ENCODE measurements at regions not wholly inside any gene's neighbourhood (a gene's known extent, or its start where the extent isn't known, plus 50 kb on each side); places are given as distances from the start of the nearest gene placed in this dataset.

DNA sequence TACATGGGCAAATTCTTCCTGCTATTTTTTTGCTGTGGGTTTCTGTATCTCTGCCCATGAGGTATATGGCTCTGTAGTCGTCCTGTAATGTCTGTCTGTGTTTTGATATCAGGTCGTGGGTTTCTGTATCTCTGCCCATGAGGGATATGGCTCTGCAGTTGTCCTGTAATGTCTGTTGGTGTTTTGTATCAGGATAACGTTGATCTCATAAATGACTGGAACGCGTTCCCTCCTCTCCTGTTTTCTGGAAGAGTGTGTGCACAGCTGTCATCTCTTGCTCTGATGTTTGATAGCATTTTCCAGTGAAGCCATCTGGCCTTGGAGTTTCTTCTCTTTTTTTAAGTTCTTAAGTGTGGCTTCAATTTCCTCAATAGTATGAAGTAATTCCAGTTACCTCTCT lies 57.2 kb downstream of the SOX1 start:
- DNase-seq: no peak

DNA sequence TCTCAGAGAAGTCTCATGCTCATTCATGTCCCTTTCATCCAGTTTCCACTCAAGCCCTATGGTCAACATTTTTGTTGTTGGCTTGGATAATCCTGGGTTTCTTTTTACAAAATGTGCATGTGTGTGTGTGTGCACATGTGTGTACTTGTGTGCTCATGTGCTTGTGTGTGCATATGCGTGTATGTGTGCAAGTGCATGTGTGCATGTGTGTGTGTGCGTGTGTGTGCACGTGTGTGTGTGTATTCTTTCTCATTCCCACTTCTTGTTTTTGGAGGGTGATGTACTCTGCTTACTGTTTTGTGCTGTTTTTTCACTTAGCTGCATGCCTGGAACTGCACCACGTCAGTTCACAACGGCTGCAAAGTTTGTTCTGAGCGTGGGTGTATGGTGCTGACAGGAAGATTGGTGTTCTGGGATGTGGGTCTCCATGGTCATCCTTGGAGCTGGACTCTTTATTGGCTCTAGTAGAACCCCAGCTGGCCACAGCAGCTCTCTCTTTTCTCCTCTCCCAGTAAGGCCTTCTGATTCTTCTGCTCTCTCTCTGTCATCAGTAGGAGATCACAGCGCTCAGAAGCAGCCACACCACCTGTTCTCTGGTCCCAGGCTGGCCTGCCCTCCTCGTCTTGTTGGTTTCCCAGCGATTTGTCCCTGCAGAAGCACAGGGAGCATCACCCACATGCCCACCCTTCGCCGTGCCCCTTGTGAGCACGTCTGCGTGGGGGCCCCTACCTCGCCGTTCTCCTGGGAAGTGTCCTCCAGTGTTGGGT lies 60.8 kb downstream of the SOX1 start:
- no peak for DNase-seq

DNA sequence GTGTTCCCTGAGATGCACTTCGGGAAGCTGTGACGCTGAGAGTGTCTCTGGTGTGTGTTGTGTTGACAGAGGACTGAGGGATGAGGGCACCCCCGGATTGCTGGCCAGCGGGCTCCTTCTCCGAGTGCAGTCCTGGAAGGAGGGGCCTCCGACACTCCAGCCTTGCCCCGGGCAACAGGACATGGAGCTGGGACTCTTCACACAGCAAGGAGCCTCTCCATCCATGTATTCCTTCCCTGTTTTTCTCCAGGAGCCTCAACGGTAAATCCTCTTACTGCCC lies 61.3 kb downstream of the SOX1 start:
- no peak for DNase-seq

DNA sequence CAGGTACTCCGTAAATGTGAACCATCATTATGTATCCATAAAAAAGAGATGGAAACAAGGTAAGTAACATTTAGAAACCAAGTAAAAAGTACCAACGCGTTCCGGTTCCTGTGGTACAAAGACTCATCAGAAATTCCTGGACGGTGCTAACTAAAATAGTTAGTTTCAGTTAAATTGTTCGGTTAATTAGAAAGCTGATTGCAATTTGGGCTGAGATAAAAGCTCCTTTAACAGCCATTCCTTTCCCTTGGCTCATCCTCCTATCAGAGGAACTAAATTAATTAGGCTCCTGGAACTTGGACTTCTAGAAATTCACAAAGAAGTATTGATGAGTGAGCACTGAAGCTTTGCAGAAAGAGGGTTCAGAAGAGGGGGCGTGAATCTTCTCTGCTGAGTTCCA lies 63.5 kb downstream of the SOX1 start:
- no peak for DNase-seq

DNA sequence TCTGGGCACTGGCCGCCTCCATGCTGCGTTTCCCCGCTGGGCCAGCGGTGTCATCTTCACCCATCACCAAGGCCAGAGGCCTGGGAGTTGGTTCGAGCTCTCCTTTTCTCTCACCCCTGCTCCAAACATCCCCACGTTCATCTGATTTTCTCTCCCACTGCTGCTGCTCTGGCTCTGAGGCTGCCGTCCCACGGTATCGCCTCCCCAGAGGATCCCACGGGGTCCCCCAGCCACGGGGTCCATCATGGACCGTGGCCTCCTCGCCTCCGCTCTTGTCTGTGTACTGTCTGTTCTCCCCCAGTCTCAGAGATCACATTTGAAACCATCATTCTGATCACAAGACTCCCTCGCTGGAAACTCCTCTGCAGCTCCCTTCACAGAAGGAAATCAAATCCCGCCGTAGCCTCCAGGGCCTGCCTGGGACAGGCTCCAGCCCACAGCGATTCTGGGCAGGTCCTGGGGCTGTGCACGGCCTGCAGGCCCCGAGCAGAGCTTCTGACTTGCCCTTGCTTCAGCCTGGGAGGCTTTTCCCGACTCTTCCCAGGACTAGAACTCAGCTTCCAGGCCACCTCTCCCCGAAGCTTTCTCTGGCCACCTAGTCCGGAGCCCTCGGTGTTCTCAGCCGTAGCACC lies 64.2 kb downstream of the SOX1 start:
- DNase-seq: no peak

DNA sequence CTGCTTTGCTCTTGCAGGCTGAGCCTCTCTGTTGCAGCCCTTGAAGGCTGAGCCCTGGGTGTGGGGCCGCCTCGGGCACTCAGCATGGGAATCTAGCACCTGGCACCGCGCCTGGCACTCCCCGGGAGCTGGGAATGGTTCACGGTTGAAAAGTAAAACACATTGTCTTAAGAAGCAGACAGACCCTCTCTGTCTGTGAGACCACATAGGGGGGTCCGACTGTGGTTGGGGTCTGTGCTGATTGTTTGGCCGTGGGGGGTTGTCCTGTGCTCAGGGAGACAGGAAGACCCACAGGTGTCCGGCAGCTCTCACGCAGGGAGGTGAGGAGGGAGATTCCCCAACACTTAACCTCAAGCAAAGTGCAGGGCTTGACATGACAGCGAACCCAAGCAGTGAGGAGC lies 64.8 kb downstream of the SOX1 start:
- no peak for DNase-seq

DNA sequence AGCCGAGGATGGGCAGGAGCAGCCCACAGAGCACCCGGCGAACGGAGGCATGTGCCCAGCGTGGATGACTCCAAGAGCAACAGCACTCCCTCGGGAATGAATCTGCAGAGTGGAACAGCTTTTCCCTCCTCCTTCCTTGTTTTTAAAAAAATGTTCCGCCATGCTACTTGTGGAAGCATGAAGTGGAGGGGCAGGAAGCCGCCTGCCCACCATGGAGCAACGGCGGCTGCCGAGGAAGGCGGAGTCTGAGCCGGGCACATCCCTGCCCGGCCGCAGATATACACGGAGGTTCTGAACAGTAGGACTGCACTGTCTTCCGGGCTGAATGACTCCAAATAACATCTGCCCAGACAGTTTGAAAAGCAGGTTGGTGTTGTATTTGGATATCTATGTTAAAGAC lies 65.2 kb downstream of the SOX1 start:
- DNase-seq: no peak

DNA sequence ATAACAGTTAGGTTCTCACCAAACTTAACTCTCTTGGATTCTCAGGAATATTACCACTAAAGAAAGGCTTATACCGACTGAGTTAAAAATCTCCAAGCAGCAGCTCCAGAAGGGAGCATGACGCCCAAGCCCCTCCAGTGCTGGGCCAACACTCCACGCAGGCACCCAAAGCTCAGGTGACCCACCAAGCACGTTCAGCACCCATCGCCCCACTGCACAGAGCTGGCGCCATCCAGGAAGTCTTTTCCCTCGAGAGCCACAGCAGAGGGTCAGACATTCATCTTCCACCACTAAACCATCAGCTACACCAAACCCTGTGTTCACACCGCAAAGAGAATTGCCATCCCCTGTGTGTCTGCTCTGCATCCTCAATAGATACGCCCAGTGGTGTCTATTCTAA lies 65.7 kb downstream of the SOX1 start:
- no peak for DNase-seq

DNA sequence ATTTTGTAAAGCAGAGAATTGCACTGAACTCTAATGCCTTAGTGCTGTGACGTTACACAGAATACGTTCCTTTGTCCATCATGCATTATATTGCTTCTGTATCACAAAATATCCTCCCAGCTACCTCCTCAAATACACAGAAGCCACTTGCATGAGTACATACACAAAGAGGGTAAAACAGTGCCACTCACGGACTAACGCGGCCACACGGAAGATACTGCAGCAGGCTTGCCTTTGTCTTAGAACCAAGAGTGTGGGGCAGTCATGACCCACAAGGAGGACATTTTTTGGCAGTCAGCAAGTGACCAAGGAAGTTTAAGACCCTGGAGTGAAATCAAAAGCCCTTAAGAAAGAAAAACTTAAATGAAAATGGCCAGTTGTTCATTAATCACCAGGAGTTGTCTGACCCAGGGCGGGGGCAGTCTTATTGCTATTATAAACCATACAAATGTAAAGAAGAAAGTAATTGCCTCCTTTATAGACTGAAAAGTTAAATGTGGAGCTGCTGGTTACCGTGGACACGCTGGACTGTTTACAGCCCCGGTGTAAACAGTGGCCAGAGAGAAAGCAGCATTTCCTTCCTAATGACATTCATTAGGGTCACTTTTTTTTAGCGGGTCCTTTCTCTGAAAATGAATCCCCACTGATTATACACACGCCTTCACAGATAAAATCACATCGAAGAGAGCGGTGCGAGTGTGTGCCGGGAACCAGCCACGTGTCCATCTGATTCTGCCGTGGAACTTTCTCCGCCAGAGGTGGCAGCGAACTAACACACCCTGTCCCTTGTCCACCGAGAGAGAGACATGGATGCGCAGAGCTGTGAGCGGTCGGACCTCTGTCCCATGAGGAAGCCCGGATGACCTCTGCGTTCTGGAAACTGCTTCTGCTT lies 66.8 kb downstream of the SOX1 start:
- no peak for DNase-seq

DNA sequence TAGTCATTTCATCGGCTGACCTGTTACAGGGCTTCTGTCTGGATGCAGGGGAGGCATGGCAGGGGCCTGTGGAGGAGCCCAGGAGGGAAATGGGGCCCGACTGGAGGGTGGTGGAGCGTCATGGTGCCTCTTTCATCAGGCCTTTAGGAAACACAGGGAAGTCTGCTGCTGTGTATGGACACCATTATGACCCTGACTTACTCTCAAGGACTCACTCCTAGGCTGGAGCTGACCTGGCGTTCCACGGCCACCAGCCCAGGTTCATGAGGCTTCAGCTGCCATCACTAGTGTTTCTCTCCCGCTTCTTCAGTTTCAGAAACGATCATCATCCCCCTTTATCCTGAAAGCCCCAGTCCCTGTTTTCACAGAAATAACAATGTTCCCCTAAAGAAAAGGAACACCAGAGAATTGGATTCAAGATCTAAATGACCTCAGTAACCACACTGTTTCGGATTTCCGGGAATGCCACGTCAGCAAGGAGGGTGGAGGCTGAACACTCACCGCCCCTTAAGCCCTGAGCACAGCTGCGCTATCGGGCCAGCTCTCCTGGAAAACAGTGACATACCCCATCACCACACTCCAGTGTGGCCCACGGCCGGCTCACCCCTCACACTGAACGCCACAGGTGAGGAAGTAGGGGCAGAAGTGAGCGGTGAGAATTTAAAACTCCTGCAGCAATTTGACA lies 67.6 kb downstream of the SOX1 start:
- no peak for DNase-seq

DNA sequence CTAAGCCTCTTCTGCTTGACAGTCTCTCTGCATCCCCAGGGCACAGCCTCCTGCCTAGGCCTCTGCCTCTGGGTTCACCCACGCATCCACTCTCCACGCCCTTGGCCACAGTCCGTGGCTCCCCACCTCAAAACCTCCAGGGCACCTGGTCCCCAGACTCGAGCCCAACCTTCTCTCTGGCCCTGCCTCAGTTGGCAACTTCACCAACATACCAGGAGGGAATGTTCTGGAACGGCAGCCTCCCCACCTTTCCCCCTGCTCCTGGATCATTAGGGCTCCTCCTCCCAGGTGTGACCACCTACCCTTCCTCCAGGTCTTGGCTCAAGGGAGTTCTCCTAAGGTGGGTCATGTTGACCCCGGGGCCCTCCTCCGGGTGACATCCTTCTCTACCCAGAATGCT lies 69.1 kb downstream of the SOX1 start:
- DNase-seq: no peak

DNA sequence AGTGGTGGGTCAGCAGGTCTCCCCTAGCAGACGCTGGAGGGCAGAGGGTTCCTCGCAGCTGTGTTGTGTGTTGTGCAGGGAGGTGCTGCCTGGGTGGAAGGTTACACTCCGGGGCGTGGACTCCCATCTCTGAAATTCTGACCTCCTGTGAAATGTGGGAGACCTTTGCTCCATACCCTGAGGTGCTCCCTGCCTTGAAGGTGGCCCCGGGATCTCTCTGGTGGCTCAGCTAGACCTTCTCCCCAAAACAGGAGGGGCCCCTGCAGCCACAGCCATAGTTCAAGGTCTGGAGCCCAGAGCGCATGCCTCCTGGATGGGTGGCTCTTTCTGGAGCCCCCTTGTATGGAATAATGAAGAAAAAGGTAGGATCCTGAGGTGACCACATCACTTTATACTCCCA lies 70.2 kb downstream of the SOX1 start:
- no peak for DNase-seq

DNA sequence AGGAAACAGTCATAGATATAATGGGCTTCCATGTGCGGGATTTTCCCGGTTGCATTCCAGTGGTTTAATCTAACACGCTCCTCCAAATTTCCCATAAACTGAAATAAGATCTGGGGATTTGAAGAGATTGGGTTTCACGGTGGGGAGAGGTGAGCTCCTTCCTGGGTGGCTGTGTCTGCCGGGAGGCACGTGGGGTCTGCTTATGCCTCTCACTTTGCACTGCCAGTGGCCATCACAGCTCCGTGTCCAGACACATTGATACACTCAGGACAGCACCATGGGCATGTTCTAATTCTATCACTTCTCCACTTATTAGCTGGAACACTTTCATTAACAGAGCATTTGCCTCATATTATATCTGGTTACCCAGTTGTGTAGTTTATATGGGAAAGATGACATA lies 73.4 kb downstream of the SOX1 start:
- DNase-seq: no peak

DNA sequence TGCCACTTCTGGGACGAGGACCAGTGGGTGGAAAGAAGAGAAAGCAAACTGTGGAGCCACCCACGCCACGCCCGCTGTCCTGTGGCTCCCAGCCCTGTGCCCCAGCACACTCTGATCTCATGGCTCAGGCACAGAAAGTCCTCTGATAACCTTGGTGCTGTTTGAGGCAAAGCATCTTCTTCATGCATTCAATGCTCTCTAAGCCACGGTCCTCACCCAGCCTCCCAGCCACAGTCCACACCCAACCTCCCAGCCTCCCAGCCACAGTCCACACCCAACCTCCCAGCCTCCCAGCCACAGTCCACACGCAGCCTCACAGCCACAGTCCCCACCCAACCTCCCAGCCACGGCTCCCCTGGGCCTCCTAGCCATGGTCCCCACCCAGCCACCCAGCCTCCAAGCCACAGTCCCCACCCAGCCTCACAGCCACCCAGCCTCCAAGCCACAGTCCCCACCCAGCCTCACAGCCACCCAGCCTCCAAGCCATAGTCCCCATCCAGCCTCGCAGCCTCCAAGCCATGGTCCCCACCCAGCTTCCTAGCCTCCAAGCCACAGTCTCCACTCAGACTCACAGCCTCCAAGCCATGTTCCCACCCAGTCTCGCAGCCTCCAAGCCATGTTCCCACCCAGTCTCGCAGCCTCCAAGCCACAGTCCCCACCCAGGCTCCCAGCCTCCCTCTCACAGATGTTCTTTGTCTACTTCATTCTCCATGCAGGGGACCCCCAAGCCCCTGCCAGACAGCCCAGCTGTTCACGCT lies 74.9 kb downstream of the SOX1 start:
- DNase-seq: no peak

DNA sequence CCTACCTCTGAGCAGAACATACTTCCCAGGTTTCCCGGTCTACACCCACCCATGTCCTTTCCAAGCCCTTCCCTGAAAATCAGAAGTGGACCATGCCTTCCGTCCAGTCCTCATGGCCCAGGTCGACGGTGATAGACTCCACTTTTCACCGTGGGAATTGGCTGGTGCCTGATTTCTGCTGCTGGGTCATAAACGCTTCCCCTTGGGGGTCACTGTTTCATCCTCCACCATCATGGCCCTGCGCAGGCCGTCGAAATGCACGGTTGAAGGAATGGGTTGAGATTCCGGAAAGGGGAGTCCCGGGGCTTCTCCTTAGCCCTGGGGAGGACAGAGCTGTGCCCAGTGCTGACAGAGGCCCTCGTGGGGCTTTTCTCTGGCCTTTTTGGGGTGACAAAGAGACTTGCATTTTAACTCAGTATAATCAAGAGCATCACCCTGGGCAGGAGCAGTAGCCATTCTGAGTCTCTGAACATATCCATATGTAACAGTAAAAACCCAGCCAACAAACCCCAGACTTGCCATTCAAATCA lies 75.5 kb downstream of the SOX1 start:
- DNase-seq: no peak

DNA sequence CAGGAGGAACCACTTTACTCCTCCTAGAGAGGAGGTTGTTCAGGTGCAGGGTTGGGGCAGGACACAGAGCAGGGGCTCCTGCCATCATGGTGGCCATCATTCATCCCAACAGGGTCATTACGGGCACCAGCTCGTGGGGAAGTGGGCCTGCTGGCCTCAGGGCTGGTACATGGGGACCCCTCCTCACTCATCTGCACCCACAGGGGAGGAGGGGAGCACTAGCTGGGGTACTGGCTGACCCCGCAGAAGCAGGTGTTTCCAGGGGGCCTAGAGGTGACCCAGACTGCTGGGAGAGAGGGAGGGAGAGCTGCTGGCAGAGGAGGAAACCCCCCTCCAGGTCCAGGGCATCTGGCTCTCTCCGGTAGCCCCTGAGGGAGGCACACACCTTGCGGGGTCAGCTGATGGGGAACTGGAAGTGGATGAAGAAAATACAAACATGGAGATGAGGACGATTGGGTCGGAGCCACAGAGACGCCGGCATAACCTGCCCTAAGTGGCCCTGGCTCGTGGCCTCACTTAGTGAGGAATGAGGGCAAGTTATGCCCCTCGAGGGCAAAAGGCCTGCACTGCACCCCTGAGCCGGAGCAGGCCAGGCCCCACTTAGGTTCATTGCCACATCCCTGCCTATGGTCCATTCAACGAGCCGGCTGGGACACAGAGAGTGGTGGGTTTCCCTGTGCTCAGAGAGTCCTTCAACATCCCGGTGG lies 76.2 kb downstream of the SOX1 start:
- DNase-seq: no peak

DNA sequence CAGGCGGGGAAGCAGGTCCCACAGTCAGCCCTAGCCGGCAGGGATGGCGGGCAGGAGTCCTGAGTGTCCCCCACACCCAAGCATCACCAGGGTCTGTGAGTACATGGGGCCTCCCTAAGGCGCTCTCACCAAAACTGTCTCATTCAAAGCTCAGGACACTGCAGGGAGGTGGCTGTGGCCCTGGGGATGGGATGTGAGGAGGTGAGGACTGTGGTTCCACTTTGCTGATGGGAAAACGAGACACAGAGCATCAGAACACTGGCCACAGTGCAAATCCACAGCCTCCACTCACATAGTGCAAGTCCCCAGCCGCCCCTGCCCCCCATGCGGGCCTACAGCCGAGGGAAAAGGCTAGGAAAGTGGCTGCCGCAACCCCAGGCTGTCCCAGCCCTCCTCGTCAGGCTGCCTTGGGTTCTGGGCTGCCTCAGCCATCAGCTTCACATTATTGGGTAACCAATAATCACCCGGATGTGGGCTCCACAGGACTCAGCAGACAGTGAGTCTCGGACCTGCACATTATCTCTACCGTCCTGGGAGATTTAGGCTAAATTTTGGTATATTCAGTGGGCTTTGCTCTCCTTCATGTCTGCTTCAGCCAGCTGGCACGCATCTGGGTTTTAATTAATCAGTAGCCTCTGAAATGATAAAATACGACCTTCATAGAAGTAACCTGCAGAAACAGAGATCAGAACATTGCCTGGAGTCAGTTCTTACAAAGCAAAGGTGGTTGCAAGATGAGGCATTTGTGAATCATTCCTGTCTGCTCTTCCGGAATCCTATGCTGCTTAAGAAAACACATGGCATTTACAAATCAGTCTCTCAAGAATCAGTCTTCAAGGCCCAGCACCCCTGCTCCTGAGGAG lies 77.0 kb downstream of the SOX1 start:
- no peak for DNase-seq

DNA sequence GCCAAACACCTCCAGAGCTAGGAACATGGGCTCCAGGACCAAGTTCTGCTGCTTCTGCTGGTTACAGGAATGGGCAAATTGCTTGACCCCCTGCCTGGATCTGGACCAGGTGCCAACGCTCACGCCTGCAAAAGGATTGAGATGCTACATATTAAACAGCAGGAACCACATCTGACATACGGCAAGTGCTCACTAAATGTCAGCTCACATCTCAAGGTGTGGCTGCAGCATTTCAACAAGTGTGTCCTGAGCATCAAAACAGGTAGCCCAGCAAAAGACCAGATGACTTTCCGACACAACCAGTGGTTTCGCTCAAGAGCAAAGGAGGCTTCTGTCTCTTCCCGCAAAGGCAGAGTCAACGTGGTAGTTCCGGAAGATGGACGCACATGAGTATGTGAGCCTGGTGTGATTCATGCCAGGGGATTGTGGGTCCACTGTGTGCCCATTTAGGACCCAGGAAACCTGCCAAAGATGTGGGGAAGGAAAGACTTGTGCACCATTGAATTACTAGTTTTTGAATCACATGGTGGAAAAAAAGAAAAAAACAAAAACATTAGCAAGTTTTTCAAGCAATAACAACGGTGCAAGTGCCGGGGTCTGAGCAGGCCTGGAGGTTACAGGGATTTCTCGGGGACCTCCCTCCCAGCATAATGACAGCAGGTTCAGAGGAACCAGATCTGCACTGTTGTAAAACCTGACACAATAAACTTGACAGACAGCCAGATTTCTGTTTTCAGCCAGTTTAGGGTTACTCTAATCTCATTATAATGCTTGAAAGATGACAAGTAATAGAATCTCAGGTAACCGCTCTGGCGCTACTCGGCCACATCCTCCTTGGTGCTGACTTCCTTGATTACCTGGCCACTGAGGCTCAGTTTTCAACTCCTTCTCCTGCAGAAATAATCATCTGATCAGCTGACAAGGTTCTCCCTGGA lies 77.9 kb downstream of the SOX1 start:
- DNase-seq: no peak

DNA sequence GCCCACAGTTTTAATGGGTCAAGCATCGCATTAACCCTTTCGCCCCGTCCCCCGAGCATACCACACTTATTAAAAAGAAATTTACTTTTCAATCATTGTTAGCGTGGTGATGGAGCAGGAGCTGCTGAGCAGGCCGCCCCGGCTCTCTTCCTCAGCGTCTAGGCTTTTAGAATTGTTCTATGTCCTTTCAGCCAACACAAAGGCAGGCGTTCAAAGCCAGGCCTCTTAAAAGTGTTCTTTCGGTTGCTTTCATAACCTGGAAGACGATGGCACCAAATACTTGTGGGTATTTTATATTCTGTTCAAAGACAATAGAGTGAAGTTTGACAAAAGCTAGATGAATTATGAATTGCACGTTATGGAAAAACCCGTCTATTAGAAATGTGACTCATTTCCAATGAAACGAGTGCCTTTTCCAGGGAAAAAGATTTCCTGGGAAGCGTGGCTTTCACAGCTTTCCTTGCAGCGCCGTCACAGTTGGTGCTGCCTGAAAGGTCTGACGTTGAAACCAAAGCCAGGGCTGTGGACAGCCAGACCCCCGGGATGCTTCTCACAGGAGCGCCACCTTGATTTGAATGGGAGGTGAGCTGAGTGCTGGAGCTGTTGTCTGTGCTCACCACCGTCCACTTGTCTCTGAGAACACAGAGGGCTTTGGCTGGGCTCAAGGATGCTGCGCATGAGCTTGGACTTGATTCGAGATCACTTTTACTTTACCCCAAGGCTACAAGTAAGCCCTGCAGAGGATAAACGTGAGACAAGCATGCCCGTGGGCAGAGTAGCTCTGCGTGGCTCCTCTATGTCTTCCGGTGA lies 78.8 kb downstream of the SOX1 start:
- no peak for DNase-seq

All from inflammatory macrophage treated with lipopolysaccharide for 1 hour (primary cell).